B cell (primary cell): ENCODE measurements at regions not wholly inside any gene's neighbourhood (a gene's known extent, or its start where the extent isn't known, plus 50 kb on each side); places are given as distances from the start of the nearest gene placed in this dataset.

Experiments
- ATAC-seq: fragments of 200-7000 bp; cut with Tn5 transposase; one replicate; pipeline ENCODE4 v1.10.0; 2021; ENCODE audit warnings: low read depth, mild to moderate bottlenecking, moderate number of reproducible peaks, moderate library complexity
- CTCF ChIA-PET: fragments of 350-600 bp; sonication (Branson Sonifier 250); formaldehyde crosslinking; loops from one replicate; lab custom pipeline; 2021; ENCODE audit warnings: antibody characterized with exemption, inconsistent platforms; lab: Charles Lee
- POLR2A ChIA-PET: fragments of 350-600 bp; sonication (Branson Sonifier 250); formaldehyde crosslinking; loops from one replicate; lab custom pipeline; 2021; ENCODE audit warnings: antibody characterized with exemption; lab: Charles Lee
- DNase-seq: peaks from one replicate; pipeline ENCODE4 v3.0.0; 2013
- H2AFZ ChIP-seq: 2 replicates; pipeline ENCODE4 v1.6.1; 2012; ENCODE audit warnings: mild to moderate bottlenecking, low read depth, low read length; ENCODE audit not compliant: insufficient read depth, poor library complexity, severe bottlenecking
- H3K27ac ChIP-seq, 2 donors: 1 replicate in 1 of 2; 2 replicates in 1 of 2; pipeline ENCODE4 v1.5.1; 2012 to 2013; ENCODE audit warnings: low read length in 2 of 2, mild to moderate bottlenecking in 2 of 2, moderate library complexity in 1 of 2
- H3K27me3 ChIP-seq, 4 experiments: fragments of 200-600 bp in 1 of 4; sonication (generic) in 1 of 4; replicated peaks in 1 of 4; 1 replicate in 2 of 4; 2 replicates in 2 of 4; pipeline versions ENCODE4 v1.6.1 to v1.7.0; 2013 to 2016; ENCODE audit warnings: low read length in 3 of 4, mild to moderate bottlenecking in 2 of 4, mixed read lengths in 1 of 4, moderate library complexity in 1 of 4; ENCODE audit not compliant: insufficient read depth in 4 of 4, control insufficient read depth in 3 of 4; ENCODE audit errors: control extremely low read depth in 1 of 4
- H3K36me3 ChIP-seq, 2 experiments: replicated peaks in 1 of 2; 1 replicate in 1 of 2; 2 replicates in 1 of 2; pipeline versions ENCODE4 v1.6.1 to v1.7.1; 2013; ENCODE audit warnings: low read length in 1 of 2; ENCODE audit not compliant: insufficient read depth in 2 of 2, control insufficient read depth in 1 of 2; ENCODE audit errors: control extremely low read depth in 1 of 2, extremely low read depth in 1 of 2
- H3K4me1 ChIP-seq, 2 donors: fragments of 200-600 bp in 1 of 2; sonication (generic) in 1 of 2; 1 replicate in 1 of 2; 2 replicates in 1 of 2; pipeline versions ENCODE4 v1.5.1 to v1.6.1; 2013 to 2017; ENCODE audit warnings: low read length in 2 of 2; ENCODE audit not compliant: control insufficient read depth in 2 of 2, insufficient read depth in 2 of 2
- H3K4me2 ChIP-seq: replicated peaks from 2 replicates; pipeline ENCODE3; 2012; ENCODE audit warnings: mild to moderate bottlenecking, low read depth, low read length; ENCODE audit not compliant: poor library complexity, severe bottlenecking
- H3K4me3 ChIP-seq, 5 experiments: fragments of 200-600 bp in 1 of 5; sonication (generic) in 1 of 5; 1 replicate in 3 of 5; 2 replicates in 2 of 5; pipeline versions ENCODE4 v1.5.1 to v1.7.0; 2011 to 2016; ENCODE audit warnings: low read length in 4 of 5, mild to moderate bottlenecking in 4 of 5, low read depth in 2 of 5, control low read depth in 1 of 5, moderate library complexity in 1 of 5; ENCODE audit not compliant: insufficient read depth in 1 of 5; ENCODE audit errors: control extremely low read depth in 1 of 5, extremely low read depth in 1 of 5
- H3K79me2 ChIP-seq: fragments of 200-600 bp; sonication (generic); one replicate; pipeline ENCODE4 v1.6.0; 2016; ENCODE audit warnings: low read length; ENCODE audit not compliant: control insufficient read depth, insufficient read depth
- H3K9ac ChIP-seq: fragments of 200-600 bp; sonication (generic); 2 replicates; pipeline ENCODE4 v1.6.1; 2017; ENCODE audit warnings: mild to moderate bottlenecking, low read length, moderate library complexity
- H3K9me3 ChIP-seq, 3 donors: one replicate each; pipeline versions ENCODE4 v1.6.1 to v1.7.1; 2013; ENCODE audit warnings: low read length in 2 of 3; ENCODE audit not compliant: control insufficient read depth in 2 of 3, insufficient read depth in 1 of 3; ENCODE audit errors: control extremely low read depth in 1 of 3
- H4K20me1 ChIP-seq: 2 replicates; pipeline ENCODE4 v1.6.0; 2012; ENCODE audit warnings: mild to moderate bottlenecking, low read length; ENCODE audit not compliant: insufficient read depth, control insufficient read depth, poor library complexity, severe bottlenecking
- H3K27ac Mint-ChIP-seq: one replicate; pipeline ENCODE4 v1.8.0; 2021; ENCODE audit warnings: mixed read lengths
- H3K27me3 Mint-ChIP-seq: one replicate; pipeline ENCODE4 v1.8.0; 2021; ENCODE audit warnings: mixed read lengths
- H3K4me1 Mint-ChIP-seq: one replicate; pipeline ENCODE4 v1.8.0; 2021; ENCODE audit warnings: mixed read lengths
- H3K4me3 Mint-ChIP-seq: one replicate; pipeline ENCODE4 v1.8.0; 2021; ENCODE audit warnings: mixed read lengths
- H3K9me3 Mint-ChIP-seq: one replicate; pipeline ENCODE4 v1.8.0; 2022; ENCODE audit warnings: mixed read lengths; ENCODE audit not compliant: insufficient read depth
- CTCF ChIP-seq: fragments of 200-600 bp; IDR thresholded peaks from one replicate; pipeline ENCODE4 v1.8.0; 2022; ENCODE audit warnings: antibody characterized with exemption, mild to moderate bottlenecking
- EZH2 ChIP-seq: IDR thresholded peaks from 2 replicates; pipeline ENCODE4 v1.6.1; 2012; ENCODE audit warnings: borderline replicate concordance, low read depth, mild to moderate bottlenecking, moderate library complexity, low read length; ENCODE audit not compliant: insufficient read depth, poor library complexity, severe bottlenecking
- WGBS: methylation state at CpG from one replicate; pipeline ENCODE4 v1.1.5; 2013; ENCODE audit warnings: missing lambda C conversion rate; ENCODE audit not compliant: insufficient coverage; 5-methylcytosine and 5-hydroxymethylcytosine counted together
- intact Hi-C: fragments of 100-400 bp; cut with micrococcal nuclease; formaldehyde crosslinking; loops from one replicate; pipeline ENCODE4 v1.10.0; 2022

GRCh38 chr2:54024576-54024975 is 53.8 kb upstream of the PSME4 start:
- DNase-seq (no peak), ATAC-seq (no peak)
- H3K36me3 ChIP-seq = no peaks in the 10 kb centered on the region
- no peaks in the 10 kb centered on the region for H3K4me1 ChIP-seq
- no peaks in the 10 kb centered on the region for H3K27me3 ChIP-seq
- no peak overlapping the region for H3K27ac ChIP-seq
- Mint-ChIP-seq H3K4me3 (no peak overlapping the region), H3K27ac (no peak overlapping the region), H3K27me3 (no peaks in the 10 kb centered on the region), H3K9me3 (peaks cover 6% of the 10 kb centered on the region), H3K4me1 (peaks cover 5% of the 10 kb centered on the region)
- H3K9ac ChIP-seq = no peak overlapping the region
- TF ChIP-seq EZH2 = no peak
- TF ChIP-seq CTCF = no peak
- ChIA-PET POLR2A (no interaction called here), CTCF (no interaction called here)
- intact Hi-C loops = no loop called here
- H3K4me3 ChIP-seq = no peak overlapping the region
- WGBS = 100% methylated on average over 1 of the region's 2 CpGs
- H3K4me2 ChIP-seq = no peak overlapping the region
- no peaks in the 10 kb centered on the region for H3K79me2 ChIP-seq
- no peak overlapping the region for H2AFZ ChIP-seq
- H3K9me3 ChIP-seq = peaks cover 8 to 16% (median 10%) of the 10 kb centered on the region in 3 donors
- H4K20me1 ChIP-seq = no peaks in the 10 kb centered on the region

- 100% methylated on average over 2 of the region's 3 CpGs for WGBS
- no peak for DNase-seq
- CTCF ChIA-PET = no interaction called here
These were observed 50.9 kb upstream of the PSME4 start for GRCh38 chr2:54021702-54022101.

More at GRCh38 chr2:54021702-54022101, 50.9 kb upstream of the PSME4 start:
- H3K27me3 Mint-ChIP-seq = no peaks in the 10 kb centered on the region
- Histone ChIP-seq H2AFZ (no peak overlapping the region), H3K36me3 (no peaks in the 10 kb centered on the region), H3K4me2 (no peak overlapping the region), H3K4me1 (no peaks in the 10 kb centered on the region), H3K4me3 (no peak overlapping the region), H3K27ac (no peak overlapping the region), H3K9ac (no peak overlapping the region), H3K27me3 (no peaks in the 10 kb centered on the region), H3K9me3 (peaks cover 8 to 16% (median 14%) of the 10 kb centered on the region in 3 donors), H4K20me1 (no peaks in the 10 kb centered on the region), H3K79me2 (no peaks in the 10 kb centered on the region)
- no peaks in the 10 kb centered on the region for H3K4me1 Mint-ChIP-seq
- no peak overlapping the region for H3K27ac Mint-ChIP-seq
- peaks cover 6% of the 10 kb centered on the region for H3K9me3 Mint-ChIP-seq
- TF ChIP-seq EZH2 (no peak), CTCF (no peak)
- no peak overlapping the region for H3K4me3 Mint-ChIP-seq
- intact Hi-C loops = no loop called here
- POLR2A ChIA-PET = no interaction called here
- no peak for ATAC-seq
